Stimulated activated CD4-positive, alpha-beta T cell treated with anti-CD3 and anti-CD28 coated beads, Interleukin-4, amount 100 ng/mL, for 48 hours (primary cell): ENCODE measurements at regions not wholly inside any gene's neighbourhood (a gene's known extent, or its start where the extent isn't known, plus 50 kb on each side); places are given as distances from the start of the nearest gene placed in this dataset.
A peak's percentile ranks its signal among the peaks of the same experiment; 100 is the strongest.
"Not testable (repeated sequence)": the region's sequence is repeated elsewhere in the genome, so short reads cannot be mapped to it uniquely, and the experiment has no call there.

Source experiments
- DNase-seq, 2 donors: peaks; one replicate each; pipeline ENCODE4 v3.0.0-alpha.2; 2020; ENCODE audit warnings: low read depth in 2 of 2

DNA sequence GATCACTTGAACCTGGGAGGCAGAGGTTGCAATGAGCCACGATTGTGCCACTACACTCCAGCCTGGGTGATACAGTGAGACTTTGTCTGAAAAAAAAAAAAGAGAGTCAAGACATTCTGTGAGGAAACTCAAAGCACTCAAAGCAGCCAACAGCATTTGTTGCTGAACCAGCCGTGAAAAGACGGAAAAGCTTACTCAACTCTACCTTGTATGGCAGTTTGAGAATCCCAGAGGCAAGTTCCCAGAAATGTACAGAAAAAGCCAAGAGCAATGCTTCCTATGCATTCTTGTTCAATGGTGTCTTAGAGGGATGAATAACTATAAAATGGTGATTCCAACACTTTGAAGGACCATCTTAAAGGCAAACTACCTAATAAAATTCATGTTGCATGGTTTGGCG, 170.2 kb downstream of the HSD17B3 start:
- DNase-seq = no peak

DNA sequence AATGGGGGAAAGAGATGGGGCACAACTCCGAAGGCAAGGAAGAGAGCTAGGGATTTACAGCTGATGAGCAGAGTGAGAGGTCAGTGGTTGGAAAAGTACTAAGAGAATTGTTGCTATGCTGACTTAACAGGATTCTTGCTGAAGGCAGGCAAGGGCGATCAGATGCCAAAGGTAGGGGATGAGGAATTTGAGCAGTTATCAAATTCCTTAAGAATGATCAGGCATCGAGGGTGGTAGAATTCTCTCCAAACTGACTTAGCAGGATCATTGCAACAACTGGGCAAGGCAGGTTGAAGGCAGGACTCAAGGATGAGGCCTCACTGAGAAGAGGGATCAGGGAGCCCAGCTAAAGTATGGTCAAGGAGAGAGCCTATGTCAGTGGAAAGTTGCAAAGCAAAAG, 171.0 kb downstream of the HSD17B3 start:
- no peak for DNase-seq

DNA sequence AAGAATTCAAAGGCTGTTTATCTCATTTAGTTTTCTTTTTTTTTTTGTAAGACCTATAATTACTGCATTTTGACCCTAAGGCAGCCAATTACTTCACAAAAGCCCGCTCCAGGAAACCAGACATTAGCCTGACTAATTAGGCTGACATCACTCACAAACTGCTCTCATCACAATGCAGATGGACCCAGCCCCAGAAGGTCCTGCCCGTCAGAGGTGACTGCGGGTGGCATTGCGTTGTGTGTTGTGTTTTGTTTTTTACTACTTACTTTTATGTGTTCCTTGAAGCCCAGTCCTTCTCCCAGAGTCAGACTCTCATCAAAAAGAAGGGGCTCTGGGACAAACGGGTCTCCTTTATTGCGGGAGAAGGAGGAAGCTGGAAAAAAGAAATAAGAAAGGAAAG, 172.2 kb downstream of the HSD17B3 start:
- no peak for DNase-seq

DNA sequence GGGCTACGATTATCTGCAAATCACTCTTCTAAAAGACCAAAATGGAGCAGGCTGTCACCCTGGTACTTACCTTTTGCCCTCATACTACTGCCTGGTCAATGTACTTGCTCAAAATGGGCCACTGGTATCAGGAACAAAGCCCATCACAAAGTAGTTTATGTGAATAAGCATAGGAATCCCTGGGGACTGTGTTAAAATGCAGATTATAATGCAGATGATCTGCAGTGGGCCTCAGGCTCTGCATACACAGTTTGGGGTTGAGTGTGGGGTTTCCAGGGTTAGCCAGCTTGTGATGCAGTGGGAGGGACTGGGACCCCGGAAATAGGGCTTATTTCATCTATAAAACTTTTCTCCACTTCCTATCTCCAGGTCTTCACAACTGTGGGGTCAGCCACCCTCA, 173.1 kb downstream of the HSD17B3 start:
- DNase-seq = no peak

DNA sequence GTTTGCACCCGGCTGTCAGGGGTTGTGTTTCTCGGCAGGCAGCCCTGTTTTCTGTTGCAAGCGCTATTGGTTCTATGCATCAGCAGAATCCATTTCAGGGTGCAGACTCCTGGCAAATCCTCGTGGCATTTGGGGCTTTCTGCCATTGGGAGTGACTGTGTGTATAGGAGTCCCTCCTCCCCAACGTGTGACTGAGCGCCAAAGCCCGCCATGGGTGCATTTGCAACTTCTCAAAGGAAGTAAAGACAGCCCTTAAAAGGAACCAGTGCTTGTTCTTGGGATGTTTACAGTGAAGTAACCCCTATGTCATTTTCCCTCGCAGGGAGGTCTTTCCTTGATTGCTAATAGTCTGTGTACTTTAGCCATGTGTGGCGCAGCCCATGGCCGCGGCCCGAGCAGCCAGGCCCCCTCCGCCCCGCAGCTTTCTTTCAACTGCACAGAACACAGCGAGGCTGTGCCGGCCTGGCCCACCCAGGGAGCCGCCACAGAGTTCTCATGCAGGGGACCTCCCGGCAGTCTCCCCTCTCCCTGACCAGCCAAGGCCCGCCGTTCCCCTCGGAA, 175.6 kb downstream of the HSD17B3 start:
- DNase-seq = no peak

DNA sequence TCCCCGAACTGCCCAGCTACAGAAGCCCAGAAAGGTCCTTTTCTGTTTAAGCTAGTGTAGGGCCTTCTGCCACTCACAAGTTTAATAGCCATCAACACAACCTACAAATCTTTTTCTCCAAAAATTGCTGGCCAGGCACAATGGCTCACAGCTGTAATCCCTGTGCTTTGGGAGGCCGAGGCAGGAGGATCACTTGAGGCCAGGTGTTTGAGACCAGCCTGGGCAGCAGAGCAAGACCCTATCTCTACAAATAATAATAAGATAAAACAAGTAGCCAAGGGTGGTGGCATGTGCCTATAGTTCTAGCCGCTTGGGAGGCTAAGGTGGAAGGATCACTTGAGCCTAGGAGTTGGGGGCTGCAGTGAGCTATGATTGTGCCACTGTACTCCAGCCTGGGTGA, 176.4 kb downstream of the HSD17B3 start:
- no peak for DNase-seq

DNA sequence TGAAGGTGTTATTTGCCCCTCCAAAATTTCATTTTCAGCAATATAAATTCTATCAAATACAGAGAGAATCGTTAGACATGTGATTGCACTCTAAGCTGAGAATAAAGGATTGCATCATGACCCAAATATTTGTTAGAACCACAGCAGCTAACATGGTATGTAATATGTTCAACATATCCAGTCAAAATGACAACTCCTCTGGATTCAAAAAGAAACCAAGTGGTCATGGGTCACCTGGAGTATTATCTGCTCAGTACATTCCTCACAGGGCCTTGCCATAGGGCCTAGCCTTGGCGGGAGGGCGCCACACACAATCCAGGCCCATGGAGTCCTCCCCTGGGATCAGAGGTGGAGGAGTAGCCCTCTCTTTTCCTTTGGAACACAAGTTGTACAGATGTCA, 179.2 kb downstream of the HSD17B3 start:
- DNase-seq = no peak

DNA sequence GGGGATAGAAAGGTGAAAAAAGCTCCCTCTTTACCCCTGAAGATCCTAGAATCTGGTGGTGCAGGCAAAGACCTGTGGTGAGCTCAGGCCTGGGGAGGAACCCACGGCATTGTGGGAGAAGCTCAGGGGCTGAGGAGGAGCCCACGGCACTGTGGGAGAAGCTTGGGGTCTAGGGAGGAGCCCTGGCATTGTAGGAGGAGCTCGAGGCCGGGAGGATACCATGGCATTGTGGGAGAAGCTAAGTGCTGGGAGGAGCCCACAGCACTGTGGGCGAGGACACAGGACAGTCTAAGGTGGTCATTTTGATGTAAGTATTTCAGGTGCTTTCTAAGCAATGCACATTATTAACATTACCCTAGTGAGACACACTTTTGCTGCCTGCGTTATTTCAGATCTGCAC, 179.7 kb downstream of the HSD17B3 start:
- DNase-seq = no peak

DNA sequence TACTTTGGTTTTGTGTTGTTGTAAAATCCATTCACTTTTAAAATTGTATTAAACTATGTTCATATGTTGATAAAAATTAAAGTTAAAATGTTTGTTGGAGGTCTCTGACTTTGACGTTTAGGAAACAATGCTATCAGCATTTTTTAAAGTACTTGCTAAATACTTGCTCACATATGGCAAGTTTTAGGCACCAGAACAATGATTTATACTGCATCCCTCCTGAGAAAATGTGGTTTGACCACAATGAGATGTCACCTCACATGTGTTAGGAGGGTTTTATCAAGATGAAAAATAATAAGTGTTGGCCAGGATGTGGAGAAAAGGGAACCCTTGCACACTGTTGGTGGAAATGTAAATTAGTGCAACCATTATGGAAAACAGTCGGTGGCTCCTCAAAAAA, 180.8 kb downstream of the HSD17B3 start:
- DNase-seq = no peak

DNA sequence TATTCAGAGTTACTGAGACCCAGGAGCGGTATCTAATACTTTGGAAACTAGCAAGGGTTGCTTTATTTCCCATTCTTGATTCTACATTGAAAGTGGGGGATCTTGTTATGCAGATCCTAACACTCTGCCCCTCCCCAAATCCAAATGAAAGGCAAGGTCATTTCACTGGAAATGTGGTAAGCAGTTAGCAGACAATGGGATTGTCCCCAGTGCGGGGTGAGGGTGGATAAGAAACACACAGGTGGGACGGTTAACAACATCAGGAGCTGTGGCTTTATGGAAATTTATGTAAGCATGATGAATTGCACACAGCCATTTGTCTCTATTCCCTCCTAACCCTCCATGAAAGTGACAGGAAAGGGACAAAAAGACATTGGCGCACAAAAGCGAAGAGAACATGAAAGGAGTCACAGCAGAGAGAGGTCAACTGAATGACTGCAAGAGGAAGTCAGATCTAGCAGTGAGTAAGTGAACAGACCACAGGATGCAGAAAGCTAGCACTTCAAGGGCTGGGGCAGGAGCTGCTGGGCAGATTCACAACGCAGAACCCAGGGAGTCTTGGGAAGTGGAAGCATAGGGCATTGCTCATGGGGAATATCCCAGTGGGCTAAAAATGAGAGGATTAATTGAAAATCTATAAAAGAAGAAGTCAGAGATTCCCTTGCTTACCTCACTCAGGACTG, 184.4 kb downstream of the HSD17B3 start:
- no peak for DNase-seq

DNA sequence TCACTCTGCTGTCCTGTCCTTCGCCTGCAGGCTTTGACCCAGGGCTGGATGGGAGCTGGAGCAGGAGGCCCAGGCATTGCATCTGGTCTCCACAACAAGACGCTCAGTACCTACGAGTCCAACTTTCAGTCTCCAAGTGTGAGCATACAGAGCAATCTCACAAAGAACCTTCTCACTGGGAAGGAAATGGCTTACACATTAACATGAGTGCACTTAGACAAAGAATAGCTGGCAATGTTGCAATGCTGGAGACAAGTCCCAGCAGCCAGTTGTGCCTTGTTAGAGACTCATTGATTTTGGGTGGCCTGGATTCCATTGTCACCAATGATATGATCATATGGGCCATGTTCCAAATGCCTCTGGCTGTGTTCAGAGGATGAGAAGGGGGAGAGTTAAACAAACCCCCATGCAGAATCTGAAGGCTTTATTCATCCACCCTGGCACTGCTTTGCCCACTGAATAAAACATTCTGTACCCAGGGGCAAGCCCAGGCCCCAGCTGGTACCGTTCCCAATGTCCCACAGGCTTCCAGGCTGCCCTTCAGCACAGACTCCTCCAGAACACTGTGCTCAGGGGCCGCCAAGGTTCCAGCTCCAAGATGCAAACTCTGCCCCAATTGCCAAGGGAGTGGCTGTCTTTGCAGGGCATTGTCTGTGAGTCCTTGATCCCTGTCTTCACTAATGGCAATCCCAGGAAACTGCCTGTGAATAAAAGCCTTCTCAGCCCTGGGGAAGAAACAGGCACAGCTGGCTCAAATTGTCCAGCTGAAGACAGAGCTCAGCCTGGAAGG, 185.5 kb downstream of the HSD17B3 start:
- DNase-seq = no peak

DNA sequence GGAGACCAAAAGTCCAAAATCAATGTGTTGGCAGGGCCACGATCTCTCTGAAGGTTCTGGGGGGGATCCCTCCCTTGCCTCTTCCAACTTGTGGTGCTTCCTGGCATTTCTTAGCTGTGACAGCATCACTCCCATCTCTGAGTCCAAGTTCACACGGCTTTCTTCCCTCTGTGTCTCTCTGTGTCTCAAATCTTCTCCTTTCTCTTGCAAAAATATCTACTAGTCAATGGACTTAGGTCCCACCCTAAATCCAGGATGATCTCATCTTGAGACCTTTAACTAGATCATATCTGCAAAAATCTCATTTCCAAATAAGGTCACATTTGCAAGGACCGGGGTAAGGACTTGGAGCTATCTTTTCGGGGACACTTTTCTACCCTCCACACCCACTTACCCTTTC, 186.1 kb downstream of the HSD17B3 start:
- DNase-seq = no peak

DNA sequence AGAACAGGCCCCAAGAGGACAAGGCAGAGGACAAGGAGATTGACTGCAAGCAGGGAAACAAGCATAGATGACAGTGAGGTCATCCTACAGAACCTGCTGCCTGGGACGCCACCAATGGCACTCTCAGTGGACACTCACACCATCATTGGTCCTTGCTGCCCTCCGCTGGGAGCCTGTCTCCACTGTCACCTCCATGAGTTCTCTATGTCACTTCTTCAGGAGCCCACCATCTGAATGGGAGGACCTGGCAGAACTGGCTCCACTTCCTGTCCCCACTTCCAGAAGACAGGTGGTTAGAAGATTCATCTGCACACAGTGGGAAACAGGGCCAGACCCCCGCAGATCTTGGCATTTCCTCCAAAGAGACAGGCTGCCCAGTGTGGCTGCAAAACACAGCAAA, 188.9 kb downstream of the HSD17B3 start:
- DNase-seq = no peak

DNA sequence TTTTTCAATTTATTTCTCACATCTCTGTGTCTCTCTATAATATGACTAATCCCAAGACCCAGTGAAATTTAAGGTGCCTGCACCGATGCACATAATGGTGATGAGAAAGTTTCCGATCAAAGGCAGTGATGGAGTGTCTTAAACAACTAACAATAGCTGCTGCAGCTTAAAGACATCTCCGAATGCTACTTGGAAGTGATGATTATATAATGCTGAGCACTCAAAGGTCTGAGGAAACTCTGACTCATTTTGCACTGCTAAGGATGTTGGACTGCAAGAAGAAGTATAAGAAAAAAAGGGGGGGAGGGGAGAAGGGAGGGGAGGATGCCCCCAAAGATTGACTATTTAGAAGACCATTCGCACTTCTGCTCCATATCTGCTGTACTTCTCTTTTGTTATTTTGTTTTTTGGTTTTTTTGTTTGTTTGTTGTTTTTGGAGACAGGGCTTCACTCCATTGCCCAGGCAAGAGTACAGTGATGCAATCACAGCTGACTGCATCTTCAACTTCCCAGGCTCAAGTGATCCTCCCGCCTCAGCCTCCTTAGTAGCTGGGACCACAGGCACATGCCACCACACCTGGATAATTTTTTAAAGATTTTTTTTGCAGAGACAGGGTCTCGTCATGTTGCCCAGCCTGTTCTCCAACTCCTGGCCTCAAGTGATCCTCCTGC, 192.2 kb downstream of the HSD17B3 start:
- no peak for DNase-seq

DNA sequence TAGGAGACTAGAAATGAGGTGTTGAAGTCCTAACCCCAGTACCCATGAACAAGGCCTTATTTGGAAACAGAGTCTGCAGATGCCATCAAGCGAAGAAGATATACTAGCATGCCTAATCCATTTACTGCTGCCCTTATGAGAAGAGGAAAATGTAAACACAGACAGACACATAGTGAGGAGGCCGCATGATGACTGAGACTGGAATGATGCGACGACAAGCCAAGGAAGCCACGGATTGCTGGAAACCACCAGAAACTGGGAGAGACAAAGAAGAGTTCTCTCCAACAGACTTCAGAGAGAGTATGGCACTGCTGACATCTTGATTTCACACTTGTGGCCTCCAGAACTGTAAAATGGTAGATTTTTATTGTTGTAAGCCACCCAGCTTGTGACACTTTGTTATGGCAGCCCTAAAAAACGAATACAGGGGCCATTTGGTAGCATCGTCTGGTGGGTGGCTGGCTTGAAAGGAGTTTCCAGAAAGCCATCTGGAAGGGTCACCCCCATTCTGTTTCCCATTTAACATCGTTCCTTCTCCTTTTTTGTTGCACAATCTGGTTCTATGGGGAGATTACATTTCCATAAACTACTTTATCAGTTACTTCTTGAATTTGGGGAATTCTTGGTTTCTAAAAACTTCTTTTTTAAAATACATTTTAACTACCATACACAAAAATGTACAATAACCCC, 193.1 kb downstream of the HSD17B3 start:
- DNase-seq = no peak

DNA sequence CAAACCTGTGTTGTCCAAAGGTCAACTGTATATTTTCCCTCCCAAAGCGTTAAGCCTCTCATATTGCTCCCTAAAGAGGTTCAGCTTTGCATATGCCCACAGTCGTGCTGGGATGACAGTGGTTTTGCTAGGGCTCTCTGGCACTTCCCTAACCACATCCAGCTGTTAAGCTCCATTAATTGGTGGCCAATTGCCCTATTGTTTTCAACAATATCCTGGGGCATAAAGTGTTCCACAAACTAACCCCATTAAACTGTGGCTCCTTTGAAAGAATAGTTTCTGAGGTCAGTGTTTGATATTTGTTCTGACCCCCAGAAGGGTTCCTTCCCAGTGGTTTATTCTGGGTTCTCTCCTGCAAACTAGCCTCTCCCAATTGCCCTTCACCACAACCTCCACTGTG, 194.5 kb downstream of the HSD17B3 start:
- no peak for DNase-seq

DNA sequence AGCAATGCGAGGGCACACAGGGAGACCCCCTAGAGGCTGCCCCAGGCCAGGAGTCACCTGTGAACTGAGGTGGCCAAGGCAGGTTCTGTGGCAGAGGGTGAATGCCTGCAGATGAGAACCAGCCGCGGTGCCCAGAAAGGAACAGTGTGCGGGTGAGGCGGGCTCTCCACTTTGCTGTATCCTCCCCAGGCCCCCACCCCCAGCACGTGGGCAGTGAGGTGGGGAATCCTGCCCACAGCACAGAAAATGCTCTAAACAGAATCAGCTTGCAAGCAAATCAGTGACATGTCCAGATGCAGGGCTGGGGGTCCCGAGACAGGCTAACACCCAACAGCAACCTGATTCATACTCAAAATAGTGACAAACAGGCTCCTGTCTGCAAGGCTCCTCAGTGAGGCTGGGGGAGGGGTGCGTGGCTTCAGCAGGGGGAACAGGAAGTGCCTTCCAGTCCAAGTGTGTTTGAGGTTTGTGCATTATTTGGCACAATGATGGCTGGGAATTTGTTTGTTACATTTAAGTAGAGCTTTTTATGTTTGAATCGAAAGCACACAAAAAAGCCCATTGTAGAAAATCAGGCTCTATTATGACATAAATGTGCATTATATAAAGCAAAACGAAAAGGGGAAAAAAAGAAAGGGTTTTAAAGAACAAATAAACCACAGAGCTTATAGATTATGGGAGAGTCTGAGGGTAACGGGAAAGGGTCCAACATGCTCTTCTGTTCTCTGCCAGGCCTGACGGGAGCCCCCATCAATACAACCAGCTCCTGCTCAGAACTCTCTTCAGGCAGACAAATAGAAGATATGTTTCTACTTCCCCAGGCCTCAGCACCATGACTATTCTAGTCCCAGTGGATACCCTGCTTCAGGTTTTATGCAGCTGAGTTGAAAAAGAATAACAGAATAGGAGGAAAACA, 201.3 kb downstream of the HSD17B3 start:
- peak in 1 of 2 donors; percentile 1 for DNase-seq

DNA sequence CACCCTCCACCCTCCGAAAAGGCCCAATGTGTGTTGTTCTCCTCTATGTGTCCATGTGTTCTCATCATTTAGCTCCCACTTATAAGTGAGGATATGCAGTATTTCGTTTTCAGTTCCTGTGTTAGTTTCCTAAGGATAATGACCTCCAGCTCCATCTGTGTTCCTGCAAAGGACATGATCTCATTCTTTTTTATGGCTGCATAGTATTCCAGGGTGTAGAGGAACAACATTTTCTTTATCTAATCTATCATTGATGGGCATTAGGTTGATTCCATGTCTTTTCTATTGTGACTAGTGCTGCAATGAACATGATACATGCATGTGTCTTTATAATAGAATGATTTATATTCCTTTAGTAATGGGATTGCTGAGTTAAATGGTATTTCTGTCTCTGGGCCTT, 211.3 kb downstream of the HSD17B3 start:
- not testable (repeated sequence) for DNase-seq

DNA sequence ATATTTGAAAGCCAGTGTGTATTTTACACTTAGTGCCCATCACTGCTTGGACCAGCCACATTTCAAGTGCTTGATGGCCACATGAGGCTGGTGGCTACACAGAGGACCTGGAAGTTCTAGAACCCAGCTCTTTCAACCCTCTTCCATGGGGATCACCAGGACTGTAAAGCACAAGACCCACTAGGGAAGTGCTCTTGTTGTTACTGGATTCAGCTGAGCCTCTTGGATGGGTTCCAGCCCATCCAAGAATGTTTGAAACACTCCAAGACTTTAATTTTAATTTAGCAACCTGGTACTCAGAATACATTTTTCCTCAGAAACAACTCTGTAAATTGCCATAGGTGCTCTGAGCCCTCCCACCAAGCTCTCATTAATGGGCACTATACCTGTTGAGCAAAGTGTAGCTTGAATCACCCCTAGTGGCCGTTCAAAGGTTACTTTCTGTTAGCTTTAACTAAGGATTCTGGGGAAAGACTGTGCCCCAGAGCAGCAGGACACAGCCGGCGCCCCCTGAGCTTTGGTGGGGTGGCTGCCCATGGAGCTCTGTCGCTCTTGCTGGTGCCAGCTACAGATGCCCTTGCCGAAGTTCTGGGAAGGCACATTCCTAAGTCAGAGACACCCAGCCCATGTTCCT, 212.4 kb downstream of the HSD17B3 start:
- no peak for DNase-seq

DNA sequence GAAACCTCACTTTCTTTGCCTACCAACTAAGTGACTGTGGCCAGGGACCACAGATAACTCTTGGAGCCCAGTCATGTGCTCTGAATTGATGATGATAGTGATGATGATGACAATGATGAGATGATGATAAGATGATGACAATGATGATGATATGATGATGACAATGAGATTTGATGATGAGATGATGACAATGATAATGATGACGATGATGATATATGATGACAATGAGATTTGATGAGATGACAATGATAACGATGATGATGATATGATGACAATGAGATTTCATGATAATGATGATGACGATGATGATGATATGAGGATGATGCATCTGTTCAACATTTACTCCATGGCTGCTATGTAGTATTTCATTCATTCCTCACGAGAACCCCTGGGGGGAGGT, 213.0 kb downstream of the ERCC6L2 start:
- no peak for DNase-seq
